ENCODE measurements at regions not wholly inside any gene's neighbourhood (a gene's known extent, or its start where the extent isn't known, plus 50 kb on each side); places are given as distances from the start of the nearest gene placed in this dataset.
"Not testable (repeated sequence)": the region's sequence is repeated elsewhere in the genome, so short reads cannot be mapped to it uniquely, and the experiment has no call there.

- DNase-seq (ENCODE audit: low read depth), result no peak
Measured at GRCh38 chr5:164206196-164206595, 700.8 kb downstream of the MAT2B start.

GRCh38 chr5:164207646-164208045, 702.2 kb downstream of the MAT2B start:
- no peak for DNase-seq (ENCODE audit: low read depth)

- no peak for DNase-seq (ENCODE audit: low read depth)
Measured at GRCh38 chr5:164210491-164210890, 705.1 kb downstream of the MAT2B start.

- DNase-seq (ENCODE audit: low read depth), result no peak
Measured at GRCh38 chr5:164214698-164215097, 709.3 kb downstream of the MAT2B start.

GRCh38 chr5:164217464-164217863, 712.0 kb downstream of the MAT2B start:
- no peak for DNase-seq (ENCODE audit: low read depth)

- DNase-seq (ENCODE audit: low read depth), result no peak
Measured at GRCh38 chr5:164220522-164220921, 715.1 kb downstream of the MAT2B start.

- no peak for DNase-seq (ENCODE audit: low read depth)
Measured at GRCh38 chr5:164224236-164224635, 718.8 kb downstream of the MAT2B start.

GRCh38 chr5:164224772-164225171, 719.4 kb downstream of the MAT2B start:
- no peak for DNase-seq (ENCODE audit: low read depth)

- DNase-seq (ENCODE audit: low read depth), result no peak
Measured at GRCh38 chr5:164230341-164230740, 724.9 kb downstream of the MAT2B start.

GRCh38 chr5:164233791-164234190, 728.4 kb downstream of the MAT2B start:
- no peak for DNase-seq (ENCODE audit: low read depth)

- DNase-seq (ENCODE audit: low read depth), result no peak
Measured at GRCh38 chr5:164234321-164234720, 728.9 kb downstream of the MAT2B start.

- no peak for DNase-seq (ENCODE audit: low read depth)
Measured at GRCh38 chr5:164235300-164235891, 730.0 kb downstream of the MAT2B start.

- no peak for DNase-seq (ENCODE audit: low read depth)
Measured at GRCh38 chr5:164237486-164237885, 732.1 kb downstream of the MAT2B start.

GRCh38 chr5:164251781-164252180, 746.4 kb downstream of the MAT2B start:
- not testable (repeated sequence) for DNase-seq (ENCODE audit: low read depth)

- DNase-seq (ENCODE audit: low read depth), result no peak
Measured at GRCh38 chr5:164253764-164254163, 748.3 kb downstream of the MAT2B start.

GRCh38 chr5:164255598-164256213, 750.3 kb downstream of the MAT2B start:
- DNase-seq (ENCODE audit: low read depth), result no peak

GRCh38 chr5:164256351-164256750, 750.9 kb downstream of the MAT2B start:
- no peak for DNase-seq (ENCODE audit: low read depth)

GRCh38 chr5:164256954-164257353, 751.5 kb downstream of the MAT2B start:
- DNase-seq (ENCODE audit: low read depth), result no peak

GRCh38 chr5:164265566-164265965, 760.1 kb downstream of the MAT2B start:
- DNase-seq (ENCODE audit: low read depth), result no peak

GRCh38 chr5:164266571-164266970, 761.2 kb downstream of the MAT2B start:
- no peak for DNase-seq (ENCODE audit: low read depth)

- no peak for DNase-seq (ENCODE audit: low read depth)
Measured at GRCh38 chr5:164277720-164278119, 772.3 kb downstream of the MAT2B start.

- no peak for DNase-seq (ENCODE audit: low read depth)
Measured at GRCh38 chr5:164289526-164289925, 784.1 kb downstream of the MAT2B start.

GRCh38 chr5:164296603-164297080, 791.2 kb downstream of the MAT2B start:
- DNase-seq (ENCODE audit: low read depth), result no peak

GRCh38 chr5:164298165-164298564, 792.7 kb downstream of the MAT2B start:
- no peak for DNase-seq (ENCODE audit: low read depth)
